A673 (cell line): ENCODE measurements at regions not wholly inside any gene's neighbourhood (a gene's known extent, or its start where the extent isn't known, plus 50 kb on each side); places are given as distances from the start of the nearest gene placed in this dataset.

ENCODE experiments used
- BruUV-seq: library from RNA; stranded (reverse); fragments of 400-500 nt; replicated peaks from 2 replicates; lab custom pipeline; 2021; lab: Mats Ljungman, UMichigan
- CTCF ChIA-PET: fragments of 300-600 bp; sonication (Branson Sonifier 250); formaldehyde crosslinking; loops from one replicate; lab custom pipeline; 2022; ENCODE audit warnings: antibody characterized with exemption; lab: Charles Lee
- POLR2A ChIA-PET: fragments of 300-600 bp; sonication (Branson Sonifier 250); formaldehyde crosslinking; loops from one replicate; lab custom pipeline; 2022; ENCODE audit warnings: antibody characterized with exemption; ENCODE audit not compliant: low non-redundant PET; lab: Charles Lee
- DNase-seq: peaks from one replicate; pipeline ENCODE4 v3.0.0-alpha.2; 2015; ENCODE audit warnings: low spot score
- H3K27ac ChIP-seq: fragments of 200-600 bp; sonication (generic); 2 replicates; pipeline ENCODE4 v1.5.1; 2016; ENCODE audit warnings: mixed run types, low read depth, mild to moderate bottlenecking, mixed read lengths, antibody characterized with exemption, low read length; ENCODE audit not compliant: poor library complexity, severe bottlenecking
- H3K27me3 ChIP-seq: fragments of 200-600 bp; sonication (generic); replicated peaks from 2 replicates; pipeline ENCODE4 v1.6.1; 2017; ENCODE audit warnings: mixed run types, low read depth, mild to moderate bottlenecking, mixed read lengths, antibody characterized with exemption, low read length; ENCODE audit not compliant: insufficient read depth, poor library complexity
- H3K36me3 ChIP-seq: fragments of 200-600 bp; sonication (generic); 2 replicates; pipeline ENCODE4 v1.6.1; 2016; ENCODE audit warnings: mixed run types, mild to moderate bottlenecking, mixed read lengths, antibody characterized with exemption, low read length; ENCODE audit not compliant: insufficient read depth, poor library complexity, severe bottlenecking
- H3K4me1 ChIP-seq: fragments of 200-600 bp; sonication (generic); 2 replicates; pipeline ENCODE4 v1.6.1; 2017; ENCODE audit warnings: mixed run types, mild to moderate bottlenecking, mixed read lengths, antibody characterized with exemption, low read length; ENCODE audit not compliant: insufficient read depth, poor library complexity, severe bottlenecking
- H3K4me3 ChIP-seq: fragments of 200-600 bp; sonication (generic); 2 replicates; pipeline ENCODE4 v1.5.1; 2016; ENCODE audit warnings: low read depth, mixed run types, mild to moderate bottlenecking, mixed read lengths, low read length; ENCODE audit not compliant: poor library complexity, severe bottlenecking
- H3K9me3 ChIP-seq: fragments of 200-600 bp; sonication (generic); 2 replicates; pipeline ENCODE4 v1.6.1; 2016; ENCODE audit warnings: mixed run types, low read depth, mild to moderate bottlenecking, mixed read lengths, antibody characterized with exemption, low read length; ENCODE audit not compliant: poor library complexity, severe bottlenecking
- EZH2 ChIP-seq: fragments of 200-600 bp; sonication (generic); IDR thresholded peaks from 2 replicates; pipeline ENCODE4 v1.6.1; 2017; ENCODE audit warnings: borderline replicate concordance, low read depth, mild to moderate bottlenecking, mixed read lengths, antibody characterized with exemption, low read length; ENCODE audit not compliant: poor library complexity, severe bottlenecking
- intact Hi-C: fragments of 100-400 bp; cut with micrococcal nuclease; formaldehyde crosslinking; loops from one replicate; pipeline ENCODE4 v1.10.0; 2022; ENCODE audit not compliant: unreplicated experiment
- TF ChIP-seq, protein P1 (sequence below): fragments of 300-800, 200-600 bp; sonication (generic); conservative IDR thresholded peaks from 2 replicates; pipeline ENCODE4 v1.5.1; 2017; ENCODE audit warnings: low read depth, mild to moderate bottlenecking, antibody characterized with exemption, low read length, moderate library complexity, mixed read lengths

- no peak for DNase-seq
- Histone ChIP-seq H3K4me1 (no peaks in the 10 kb centered on the region), H3K27ac (no peak overlapping the region), H3K9me3 (no peaks in the 10 kb centered on the region), H3K36me3 (no peaks in the 10 kb centered on the region), H3K27me3 (no peaks in the 10 kb centered on the region), H3K4me3 (no peak overlapping the region)
- intact Hi-C loops, result no loop called here
- ChIA-PET POLR2A (no interaction called here), CTCF (no interaction called here)
- no peak for TF ChIP-seq EZH2
- TF ChIP-seq, protein P1, sequence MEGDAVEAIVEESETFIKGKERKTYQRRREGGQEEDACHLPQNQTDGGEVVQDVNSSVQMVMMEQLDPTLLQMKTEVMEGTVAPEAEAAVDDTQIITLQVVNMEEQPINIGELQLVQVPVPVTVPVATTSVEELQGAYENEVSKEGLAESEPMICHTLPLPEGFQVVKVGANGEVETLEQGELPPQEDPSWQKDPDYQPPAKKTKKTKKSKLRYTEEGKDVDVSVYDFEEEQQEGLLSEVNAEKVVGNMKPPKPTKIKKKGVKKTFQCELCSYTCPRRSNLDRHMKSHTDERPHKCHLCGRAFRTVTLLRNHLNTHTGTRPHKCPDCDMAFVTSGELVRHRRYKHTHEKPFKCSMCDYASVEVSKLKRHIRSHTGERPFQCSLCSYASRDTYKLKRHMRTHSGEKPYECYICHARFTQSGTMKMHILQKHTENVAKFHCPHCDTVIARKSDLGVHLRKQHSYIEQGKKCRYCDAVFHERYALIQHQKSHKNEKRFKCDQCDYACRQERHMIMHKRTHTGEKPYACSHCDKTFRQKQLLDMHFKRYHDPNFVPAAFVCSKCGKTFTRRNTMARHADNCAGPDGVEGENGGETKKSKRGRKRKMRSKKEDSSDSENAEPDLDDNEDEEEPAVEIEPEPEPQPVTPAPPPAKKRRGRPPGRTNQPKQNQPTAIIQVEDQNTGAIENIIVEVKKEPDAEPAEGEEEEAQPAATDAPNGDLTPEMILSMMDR, result no peak
- BruUV-seq, result no TSS peak
Observed at GRCh38 chr3:189569473-189569872, 61.7 kb upstream of the TP63 start.

GRCh38 chr3:189570916-189571315 lies 60.3 kb upstream of the TP63 start:
- no peaks in the 10 kb centered on the region for H3K27me3 ChIP-seq
- no peaks in the 10 kb centered on the region for H3K9me3 ChIP-seq
- no peak overlapping the region for H3K4me3 ChIP-seq
- H3K36me3 ChIP-seq, result no peaks in the 10 kb centered on the region
- no peak for TF ChIP-seq EZH2
- TF ChIP-seq, protein P1, result no peak
- no TSS peak for BruUV-seq
- ChIA-PET CTCF (no interaction called here), POLR2A (no interaction called here)
- H3K4me1 ChIP-seq, result no peaks in the 10 kb centered on the region
- no peak for DNase-seq
- H3K27ac ChIP-seq, result no peak overlapping the region
- intact Hi-C loops, result no loop called here

DNA sequence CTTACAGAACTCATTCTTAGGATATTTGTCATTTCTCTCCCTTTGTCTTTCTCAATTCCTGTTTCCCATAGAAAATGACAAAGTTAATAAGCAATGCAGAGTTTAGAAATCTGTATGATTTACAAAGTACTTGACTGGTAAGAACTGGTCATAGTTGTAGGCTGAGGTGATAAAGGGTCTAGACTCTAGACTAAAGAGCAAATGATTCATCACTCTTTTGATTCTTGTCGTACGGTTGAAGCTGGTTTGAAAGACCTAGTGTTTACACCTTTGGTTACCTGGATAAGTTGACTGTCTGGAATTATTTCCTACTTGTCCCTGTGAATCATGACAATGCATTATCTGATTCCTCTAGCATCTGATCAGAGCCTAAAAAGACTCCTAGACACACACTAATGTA lies 58.9 kb upstream of the TP63 start:
- Histone ChIP-seq H3K27ac (no peak overlapping the region), H3K4me1 (peaks cover 3% of the 10 kb centered on the region), H3K27me3 (no peaks in the 10 kb centered on the region), H3K4me3 (no peak overlapping the region), H3K9me3 (no peaks in the 10 kb centered on the region), H3K36me3 (no peaks in the 10 kb centered on the region)
- no TSS peak for BruUV-seq
- DNase-seq, result no peak
- POLR2A ChIA-PET, result no interaction called here
- TF ChIP-seq EZH2, result no peak
- TF ChIP-seq, protein P1, result no peak
- intact Hi-C loops, result no loop called here
- CTCF ChIA-PET, result no interaction called here
